OCI-LY1 (cell line): ENCODE measurements at regions not wholly inside any gene's neighbourhood (a gene's known extent, or its start where the extent isn't known, plus 50 kb on each side); places are given as distances from the start of the nearest gene placed in this dataset.

Experiments used
- H2AFZ ChIP-seq: fragments of 200-600 bp; sonication (generic), shearing (Covaris generic); 2 replicates; pipeline ENCODE4 v1.6.0; 2014; ENCODE audit warnings: antibody characterized with exemption, mild to moderate bottlenecking, low read length
- H3F3A ChIP-seq: fragments of 200-600 bp; sonication (generic), shearing (Covaris generic); 2 replicates; pipeline ENCODE4 v1.6.0; 2014; ENCODE audit warnings: mild to moderate bottlenecking, antibody characterized with exemption, low read length, moderate library complexity; ENCODE audit not compliant: insufficient read depth
- H3K27ac ChIP-seq: fragments of 200-600 bp; sonication (generic); 2 replicates; pipeline ENCODE4 v1.5.1; 2014; ENCODE audit warnings: low read length, mixed run types, mild to moderate bottlenecking, low read depth; ENCODE audit not compliant: poor library complexity, severe bottlenecking
- H3K27me3 ChIP-seq: fragments of 200-600 bp; sonication (generic); 2 replicates; pipeline ENCODE4 v1.6.0; 2014; ENCODE audit warnings: antibody characterized with exemption, mild to moderate bottlenecking, low read length, moderate library complexity; ENCODE audit not compliant: insufficient read depth
- H3K36me3 ChIP-seq: fragments of 200-600 bp; sonication (generic); 2 replicates; pipeline ENCODE4 v1.6.1; 2014; ENCODE audit warnings: mild to moderate bottlenecking, antibody characterized with exemption, low read length, moderate library complexity, mixed read lengths; ENCODE audit not compliant: insufficient read depth
- H3K4me1 ChIP-seq: fragments of 200-600 bp; sonication (generic); 2 replicates; pipeline ENCODE4 v1.5.1; 2014; ENCODE audit warnings: mild to moderate bottlenecking, low read length, moderate library complexity; ENCODE audit not compliant: insufficient read depth, severe bottlenecking
- H3K4me2 ChIP-seq: fragments of 200-600 bp; sonication (generic), shearing (Covaris generic); 2 replicates; pipeline ENCODE4 v1.6.1; 2014; ENCODE audit warnings: low read length
- H3K4me3 ChIP-seq: fragments of 200-600 bp; sonication (generic); 2 replicates; pipeline ENCODE4 v1.5.1; 2014; ENCODE audit warnings: low read length, low read depth, mild to moderate bottlenecking, mixed read lengths; ENCODE audit not compliant: poor library complexity, severe bottlenecking
- H3K79me2 ChIP-seq: fragments of 200-600 bp; shearing (Covaris generic); 2 replicates; pipeline ENCODE4 v1.6.1; 2016; ENCODE audit warnings: mixed run types, low read length, mixed read lengths; ENCODE audit not compliant: insufficient read depth
- H3K9ac ChIP-seq: fragments of 200-600 bp; sonication (generic), shearing (Covaris generic); 2 replicates; pipeline ENCODE4 v1.6.1; 2014; ENCODE audit warnings: mild to moderate bottlenecking, low read length, mixed read lengths
- H3K9me2 ChIP-seq: fragments of 200-600 bp; sonication (generic), shearing (Covaris generic); 2 replicates; pipeline ENCODE4 v1.6.1; 2014; ENCODE audit warnings: low read depth, mild to moderate bottlenecking, low read length, mixed read lengths
- H3K9me3 ChIP-seq: fragments of 200-600 bp; shearing (Covaris generic); 2 replicates; pipeline ENCODE4 v1.6.1; 2014; ENCODE audit warnings: low read length, mixed read lengths
- H4K20me1 ChIP-seq: fragments of 200-600 bp; sonication (generic), shearing (Covaris generic); 2 replicates; pipeline ENCODE4 v1.6.0; 2016; ENCODE audit warnings: mild to moderate bottlenecking, low read length; ENCODE audit not compliant: insufficient read depth
- CTCF ChIP-seq: fragments of 200-600 bp; sonication (generic), shearing (Covaris generic); IDR thresholded peaks from 2 replicates; pipeline ENCODE4 v1.5.1; 2017; ENCODE audit warnings: mild to moderate bottlenecking, antibody characterized with exemption, low read length, moderate library complexity, mixed read lengths
- EZH2 ChIP-seq: fragments of 200-600 bp; sonication (generic), shearing (Covaris generic); IDR thresholded peaks from 2 replicates; pipeline ENCODE4 v1.8.0; 2017; ENCODE audit warnings: borderline replicate concordance, mixed run types, mild to moderate bottlenecking, antibody characterized with exemption, low read length, moderate library complexity, mixed read lengths

- H3K9me2 ChIP-seq = no peaks in the 10 kb centered on the region
- no peaks in the 10 kb centered on the region for H4K20me1 ChIP-seq
- H3K36me3 ChIP-seq = no peaks in the 10 kb centered on the region
- H3K27me3 ChIP-seq = no peaks in the 10 kb centered on the region
- no peak overlapping the region for H3K4me3 ChIP-seq
- TF ChIP-seq EZH2 = no peak
- TF ChIP-seq CTCF = no peak
- no peaks in the 10 kb centered on the region for H3K9me3 ChIP-seq
- no peak overlapping the region for H3K27ac ChIP-seq
- no peak overlapping the region for H3K9ac ChIP-seq
- no peak overlapping the region for H3K4me2 ChIP-seq
- H3K4me1 ChIP-seq = no peaks in the 10 kb centered on the region
- H3F3A ChIP-seq = no peaks in the 10 kb centered on the region
- no peak overlapping the region for H2AFZ ChIP-seq
- H3K79me2 ChIP-seq = no peaks in the 10 kb centered on the region
Observed at GRCh38 chr5:74541381-74541781, 99.1 kb downstream of the ENC1 start.

GRCh38 chr5:74540622-74541021 is 99.9 kb downstream of the ENC1 start:
- Histone ChIP-seq H2AFZ (no peak overlapping the region), H3K27me3 (no peaks in the 10 kb centered on the region), H3K9me3 (no peaks in the 10 kb centered on the region), H3K4me3 (no peak overlapping the region), H3K9me2 (no peaks in the 10 kb centered on the region), H3K4me2 (no peak overlapping the region), H3F3A (no peaks in the 10 kb centered on the region), H3K79me2 (no peaks in the 10 kb centered on the region), H3K4me1 (no peaks in the 10 kb centered on the region), H3K27ac (no peak overlapping the region), H3K36me3 (no peaks in the 10 kb centered on the region), H3K9ac (no peak overlapping the region), H4K20me1 (no peaks in the 10 kb centered on the region)
- TF ChIP-seq CTCF = no peak
- no peak for TF ChIP-seq EZH2

GRCh38 chr5:74539986-74540385 is 100.5 kb downstream of the ENC1 start:
- Histone ChIP-seq H3K79me2 (no peaks in the 10 kb centered on the region), H2AFZ (no peak overlapping the region), H4K20me1 (no peaks in the 10 kb centered on the region), H3K9me3 (0 out of 2 replicates have a peak, but pooled peaks cover 3% of the 10 kb centered on the region), H3F3A (no peaks in the 10 kb centered on the region), H3K9me2 (no peaks in the 10 kb centered on the region), H3K4me3 (no peak overlapping the region), H3K36me3 (no peaks in the 10 kb centered on the region), H3K4me1 (no peaks in the 10 kb centered on the region), H3K4me2 (no peak overlapping the region), H3K27me3 (no peaks in the 10 kb centered on the region), H3K9ac (no peak overlapping the region), H3K27ac (no peak overlapping the region)
- no peak for TF ChIP-seq CTCF
- TF ChIP-seq EZH2 = no peak
